HEK293T (cell line): ENCODE measurements at regions not wholly inside any gene's neighbourhood (a gene's known extent, or its start where the extent isn't known, plus 50 kb on each side); places are given as distances from the start of the nearest gene placed in this dataset.

Experiments used
- CTBP1 ChIP-seq: fragments of 450-650 bp; IDR thresholded peaks from 2 replicates; pipeline ENCODE4 v1.6.1; 2016; ENCODE audit warnings: borderline replicate concordance
- ELF4 ChIP-seq: fragments of 450-650 bp; IDR thresholded peaks from 2 replicates; pipeline ENCODE4 v1.6.1; 2017; ENCODE audit warnings: antibody characterized with exemption
- FOXK2 ChIP-seq: fragments of 450-650 bp; IDR thresholded peaks from 2 replicates; pipeline ENCODE4 v1.6.1; 2016; ENCODE audit warnings: mild to moderate bottlenecking
- FOXM1 ChIP-seq: fragments of 450-650 bp; IDR thresholded peaks from 2 replicates; pipeline ENCODE4 v1.6.1; 2017; ENCODE audit warnings: mild to moderate bottlenecking, borderline replicate concordance
- HDGF ChIP-seq: fragments of 450-650 bp; IDR thresholded peaks from 2 replicates; pipeline ENCODE4 v1.6.1; 2017; ENCODE audit warnings: antibody characterized with exemption, borderline replicate concordance
- L3MBTL2 ChIP-seq: fragments of 450-650 bp; conservative IDR thresholded peaks from 2 replicates; pipeline ENCODE4 v1.6.1; 2016; ENCODE audit warnings: mild to moderate bottlenecking
- LEF1 ChIP-seq: fragments of 450-650 bp; IDR thresholded peaks from 2 replicates; pipeline ENCODE4 v1.6.1; 2017; ENCODE audit warnings: mild to moderate bottlenecking, borderline replicate concordance
- SUZ12 ChIP-seq: fragments of 450-650 bp; IDR thresholded peaks from 2 replicates; pipeline ENCODE4 v1.6.1; 2016; ENCODE audit warnings: mild to moderate bottlenecking
- TARDBP ChIP-seq: fragments of 450-650 bp; IDR thresholded peaks from 2 replicates; pipeline ENCODE4 v1.6.1; 2016
- ZNF384 ChIP-seq: fragments of 450-650 bp; IDR thresholded peaks from 2 replicates; pipeline ENCODE4 v1.6.1; 2016
- TF ChIP-seq, protein P1 (sequence below): fragments of 450-650 bp; IDR thresholded peaks from 2 replicates; pipeline ENCODE4 v1.6.1; 2016

DNA sequence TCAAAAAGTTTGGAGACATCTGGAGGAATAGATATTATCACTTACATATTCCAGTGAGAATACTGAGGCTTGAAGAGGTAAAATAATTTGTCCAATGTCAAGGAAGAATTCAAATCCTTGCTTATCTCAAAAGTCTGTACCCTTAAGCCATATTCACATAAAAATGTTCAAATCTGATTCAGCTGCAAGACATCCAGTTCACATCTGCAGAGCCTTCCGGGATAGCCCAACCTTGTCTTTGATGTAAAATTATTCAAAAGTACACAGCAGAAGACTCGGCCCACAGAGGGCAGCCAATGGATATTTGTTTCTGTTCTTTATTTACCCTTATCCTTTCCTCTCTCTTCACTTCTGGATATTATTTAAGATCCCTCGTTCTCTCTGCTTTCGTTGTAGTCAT is 1183.8 kb upstream of the WWC1 start:
- TF ChIP-seq ELF4 (no peak), SUZ12 (no peak), FOXK2 (no peak), HDGF (no peak), L3MBTL2 (no peak), LEF1 (no peak), FOXM1 (no peak), CTBP1 (no peak), TARDBP (no peak), ZNF384 (no peak)
- TF ChIP-seq, protein P1, sequence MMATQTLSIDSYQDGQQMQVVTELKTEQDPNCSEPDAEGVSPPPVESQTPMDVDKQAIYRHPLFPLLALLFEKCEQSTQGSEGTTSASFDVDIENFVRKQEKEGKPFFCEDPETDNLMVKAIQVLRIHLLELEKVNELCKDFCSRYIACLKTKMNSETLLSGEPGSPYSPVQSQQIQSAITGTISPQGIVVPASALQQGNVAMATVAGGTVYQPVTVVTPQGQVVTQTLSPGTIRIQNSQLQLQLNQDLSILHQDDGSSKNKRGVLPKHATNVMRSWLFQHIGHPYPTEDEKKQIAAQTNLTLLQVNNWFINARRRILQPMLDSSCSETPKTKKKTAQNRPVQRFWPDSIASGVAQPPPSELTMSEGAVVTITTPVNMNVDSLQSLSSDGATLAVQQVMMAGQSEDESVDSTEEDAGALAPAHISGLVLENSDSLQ, result no peak
